ENCODE measurements at regions not wholly inside any gene's neighbourhood (a gene's known extent, or its start where the extent isn't known, plus 50 kb on each side); places are given as distances from the start of the nearest gene placed in this dataset.

GRCh38 chr7:156174428-156174827 is 362.2 kb upstream of the SHH start:
- no peak for DNase-seq

GRCh38 chr7:156173748-156174353 is 361.6 kb upstream of the SHH start:
- no peak for DNase-seq

- DNase-seq = no peak
These were observed 361.1 kb upstream of the SHH start for GRCh38 chr7:156173346-156173745.

GRCh38 chr7:156172638-156173037 is 360.4 kb upstream of the SHH start:
- no peak for DNase-seq

- no peak for DNase-seq
These were observed 357.5 kb upstream of the SHH start for GRCh38 chr7:156169474-156170370.

GRCh38 chr7:156168434-156168833 is 356.2 kb upstream of the SHH start:
- no peak for DNase-seq

- DNase-seq = no peak
These were observed 355.7 kb upstream of the SHH start for GRCh38 chr7:156167987-156168386.

- DNase-seq = no peak
These were observed 355.1 kb upstream of the SHH start for GRCh38 chr7:156167417-156167807.

- DNase-seq = no peak
These were observed 354.6 kb upstream of the SHH start for GRCh38 chr7:156166692-156167416.

- no peak for DNase-seq
These were observed 351.5 kb upstream of the SHH start for GRCh38 chr7:156163747-156164146.

- DNase-seq = no peak
These were observed 350.2 kb upstream of the SHH start for GRCh38 chr7:156162451-156162850.

GRCh38 chr7:156160811-156161210 is 348.5 kb upstream of the SHH start:
- no peak for DNase-seq

- DNase-seq = no peak
These were observed 346.4 kb upstream of the SHH start for GRCh38 chr7:156158693-156159092.

GRCh38 chr7:156158213-156158612 is 345.9 kb upstream of the SHH start:
- DNase-seq = no peak

- no peak for DNase-seq
These were observed 345.2 kb upstream of the SHH start for GRCh38 chr7:156157409-156158012.

- no peak for DNase-seq
These were observed 344.6 kb upstream of the SHH start for GRCh38 chr7:156156734-156157408.

GRCh38 chr7:156155988-156156733 is 343.9 kb upstream of the SHH start:
- no peak for DNase-seq

- no peak for DNase-seq
These were observed 341.3 kb upstream of the SHH start for GRCh38 chr7:156153590-156153989.

GRCh38 chr7:156152390-156152789 is 340.1 kb upstream of the SHH start:
- no peak for DNase-seq

- DNase-seq = no peak
These were observed 339.4 kb upstream of the SHH start for GRCh38 chr7:156151658-156152057.

GRCh38 chr7:156151078-156151477 is 338.8 kb upstream of the SHH start:
- no peak for DNase-seq

- no peak for DNase-seq
These were observed 336.7 kb upstream of the SHH start for GRCh38 chr7:156148995-156149394.

All from activated T-cell treated with anti-CD3 and anti-CD28 coated beads, Interleukin-2, amount 50 U/mL, for 48 hours (primary cell).